ENCODE measurements at regions not wholly inside any gene's neighbourhood (a gene's known extent, or its start where the extent isn't known, plus 50 kb on each side); places are given as distances from the start of the nearest gene placed in this dataset.

DNA sequence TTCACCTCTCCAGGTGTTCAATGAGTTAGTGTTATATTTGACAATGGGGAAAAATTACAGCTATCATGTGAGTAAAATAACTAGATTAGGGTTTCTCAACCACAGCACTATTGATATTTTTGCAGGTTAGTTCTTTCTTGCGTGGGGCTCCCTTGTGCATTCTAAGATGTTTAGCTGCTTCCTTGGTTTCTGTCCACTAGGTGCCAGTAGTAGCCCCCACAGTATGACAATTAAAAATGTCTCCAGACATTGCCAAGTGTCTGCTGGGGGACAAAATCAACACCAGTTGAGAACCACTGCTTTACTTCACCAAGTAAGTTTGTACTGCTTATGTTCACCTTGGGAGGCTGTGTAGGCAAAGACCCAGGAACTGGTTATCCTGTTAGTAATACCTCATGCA lies 618.7 kb downstream of the EDEM1 start:
- DNase-seq (no peak), ATAC-seq (no peak)
- H3K27me3 Mint-ChIP-seq (ENCODE audit: low read depth): no peaks in the 10 kb centered on the region
- ChIA-PET POLR2A (no interaction called here), CTCF (no interaction called here)
- H3K4me1 Mint-ChIP-seq (ENCODE audit: low read depth): no peaks in the 10 kb centered on the region
- H3K9me3 Mint-ChIP-seq (ENCODE audit: insufficient read depth): no peaks in the 10 kb centered on the region
- H3K27ac Mint-ChIP-seq: no peak overlapping the region
- H3K4me3 Mint-ChIP-seq: no peak overlapping the region
- H3K36me3 Mint-ChIP-seq (ENCODE audit: low read depth): no peaks in the 10 kb centered on the region

DNA sequence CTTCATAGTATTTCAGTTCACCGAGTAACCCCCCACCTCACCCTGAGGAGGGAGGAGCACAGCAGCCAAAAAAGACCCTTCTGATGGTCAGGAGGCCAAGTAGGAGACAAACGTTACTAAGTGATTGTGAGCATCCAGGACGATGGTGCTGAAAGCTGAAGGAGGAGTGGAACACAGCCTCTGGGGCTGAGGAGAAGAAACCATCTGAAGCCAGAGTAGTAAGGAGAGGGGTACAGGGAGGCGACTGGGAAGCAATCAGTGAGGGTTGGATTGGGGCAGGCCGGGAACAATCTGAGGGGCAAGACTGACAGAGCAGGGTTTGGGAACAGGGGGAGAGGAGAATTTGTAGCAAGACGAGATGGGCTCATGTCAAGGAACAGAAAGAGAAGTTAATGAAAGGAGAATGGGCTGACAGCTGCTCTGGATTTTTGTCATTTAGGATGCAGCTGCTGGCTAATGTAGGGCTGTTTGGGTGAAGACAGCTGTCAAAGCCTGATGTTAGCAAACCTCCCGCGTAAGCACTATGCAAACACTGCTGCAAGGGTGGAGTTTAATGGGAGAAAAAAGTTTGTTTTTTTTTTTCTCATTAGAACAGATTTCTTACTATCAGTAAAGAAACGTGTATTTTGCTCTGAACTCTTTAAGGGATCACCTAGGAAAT lies 622.2 kb downstream of the EDEM1 start:
- H3K4me3 Mint-ChIP-seq: no peak overlapping the region
- no peak for ATAC-seq
- H3K27ac Mint-ChIP-seq: no peak overlapping the region
- ChIA-PET CTCF (no interaction called here), POLR2A (no interaction called here)
- H3K9me3 Mint-ChIP-seq (ENCODE audit: insufficient read depth): no peaks in the 10 kb centered on the region
- H3K27me3 Mint-ChIP-seq (ENCODE audit: low read depth): no peaks in the 10 kb centered on the region
- H3K36me3 Mint-ChIP-seq (ENCODE audit: low read depth): no peaks in the 10 kb centered on the region
- DNase-seq: no peak
- no peaks in the 10 kb centered on the region for H3K4me1 Mint-ChIP-seq (ENCODE audit: low read depth)

DNA sequence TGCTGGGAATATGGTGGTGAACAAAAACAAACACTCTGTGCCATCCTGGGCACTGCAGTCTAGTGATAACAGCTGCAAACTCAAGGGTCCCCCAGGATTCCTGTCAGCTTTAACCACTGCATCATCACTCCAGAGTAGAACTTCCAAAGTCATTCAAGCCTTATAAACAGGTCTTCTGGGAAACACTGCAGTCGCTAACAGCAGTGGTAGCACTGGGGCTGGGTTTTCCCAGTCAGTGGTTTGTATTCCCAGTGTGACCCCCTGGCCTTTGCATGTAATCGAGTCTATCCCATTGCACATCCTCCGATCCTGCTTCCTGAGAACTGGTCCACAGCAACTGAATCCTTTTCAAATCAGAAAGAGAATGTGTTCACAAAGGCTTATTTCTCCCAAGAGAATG lies 623.5 kb downstream of the EDEM1 start:
- POLR2A ChIA-PET: no interaction called here
- Mint-ChIP-seq H3K4me3 (no peak overlapping the region), H3K36me3 (ENCODE audit: low read depth) (no peaks in the 10 kb centered on the region), H3K4me1 (ENCODE audit: low read depth) (no peaks in the 10 kb centered on the region), H3K27me3 (ENCODE audit: low read depth) (no peaks in the 10 kb centered on the region), H3K9me3 (ENCODE audit: insufficient read depth) (no peaks in the 10 kb centered on the region), H3K27ac (no peak overlapping the region)
- no peak for DNase-seq
- CTCF ChIA-PET: no interaction called here
- ATAC-seq: no peak

DNA sequence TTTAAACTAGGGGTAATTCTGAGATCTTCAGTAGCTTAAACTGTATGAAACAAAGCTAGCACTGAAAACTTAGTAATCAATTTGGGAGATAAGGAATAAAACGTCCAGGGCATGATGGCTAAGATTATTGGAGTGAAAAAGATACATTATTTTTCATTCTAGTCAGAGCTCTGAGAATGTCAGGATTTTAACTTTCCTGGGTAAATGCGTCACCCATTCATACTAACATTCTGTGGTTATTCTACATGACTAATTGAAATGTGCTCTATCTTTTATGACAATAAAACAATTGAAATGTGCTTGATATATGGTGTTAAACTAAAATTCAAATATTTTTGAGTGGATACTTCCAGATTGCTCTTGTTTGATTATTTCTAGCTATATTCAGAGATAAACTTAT lies 626.0 kb downstream of the EDEM1 start:
- CTCF ChIA-PET: no interaction called here
- Mint-ChIP-seq H3K4me3 (no peak overlapping the region), H3K9me3 (ENCODE audit: insufficient read depth) (no peaks in the 10 kb centered on the region), H3K27ac (no peak overlapping the region), H3K27me3 (ENCODE audit: low read depth) (no peaks in the 10 kb centered on the region), H3K36me3 (ENCODE audit: low read depth) (no peaks in the 10 kb centered on the region), H3K4me1 (ENCODE audit: low read depth) (no peaks in the 10 kb centered on the region)
- POLR2A ChIA-PET: no interaction called here
- no peak for ATAC-seq
- no peak for DNase-seq

DNA sequence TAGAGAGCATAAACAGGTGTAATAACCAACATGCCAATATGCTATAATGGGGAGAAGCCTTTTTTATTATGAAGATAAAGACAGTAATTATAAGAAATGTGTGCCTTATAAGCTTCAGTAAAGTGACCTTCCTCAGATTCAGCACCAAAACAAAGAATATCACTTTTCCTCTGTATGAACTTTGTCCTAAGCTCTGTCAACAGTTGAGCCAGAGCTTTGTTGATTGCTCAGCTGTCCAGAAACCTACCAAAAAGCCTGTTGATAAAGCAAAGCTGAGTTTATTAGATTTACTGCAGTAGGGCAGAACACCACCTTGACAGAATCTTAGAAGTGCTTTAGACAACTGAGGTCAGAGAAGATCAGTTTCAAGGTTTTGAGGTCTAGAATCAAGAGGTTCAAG lies 635.3 kb downstream of the EDEM1 start:
- no peaks in the 10 kb centered on the region for H3K36me3 Mint-ChIP-seq (ENCODE audit: low read depth)
- H3K27ac Mint-ChIP-seq: no peak overlapping the region
- ChIA-PET CTCF (no interaction called here), POLR2A (no interaction called here)
- no peaks in the 10 kb centered on the region for H3K27me3 Mint-ChIP-seq (ENCODE audit: low read depth)
- DNase-seq: no peak
- H3K9me3 Mint-ChIP-seq (ENCODE audit: insufficient read depth): no peaks in the 10 kb centered on the region
- no peak overlapping the region for H3K4me3 Mint-ChIP-seq
- ATAC-seq: no peak
- H3K4me1 Mint-ChIP-seq (ENCODE audit: low read depth): no peaks in the 10 kb centered on the region

DNA sequence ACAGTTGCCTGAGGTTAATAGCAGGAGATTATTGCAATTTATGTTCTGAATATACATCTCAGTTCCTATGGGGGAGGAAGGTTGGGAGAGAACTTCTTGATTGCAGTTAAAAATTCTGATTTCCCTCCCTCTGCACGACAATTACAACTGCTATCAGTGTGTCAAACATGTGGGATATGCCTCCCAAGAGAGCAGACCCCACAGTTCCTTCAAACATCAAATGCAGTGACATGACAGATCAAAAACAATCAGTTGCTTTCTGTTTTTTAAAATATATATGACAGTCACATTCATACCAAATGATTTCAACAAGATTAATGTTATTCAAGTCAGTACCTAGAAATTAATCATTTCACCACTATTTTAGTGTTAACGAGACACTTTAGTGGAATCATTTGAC lies 639.0 kb downstream of the EDEM1 start:
- Mint-ChIP-seq H3K27ac (no peak overlapping the region), H3K27me3 (ENCODE audit: low read depth) (no peaks in the 10 kb centered on the region), H3K36me3 (ENCODE audit: low read depth) (no peaks in the 10 kb centered on the region), H3K4me3 (no peak overlapping the region), H3K4me1 (ENCODE audit: low read depth) (no peaks in the 10 kb centered on the region), H3K9me3 (ENCODE audit: insufficient read depth) (no peaks in the 10 kb centered on the region)
- POLR2A ChIA-PET: no interaction called here
- DNase-seq (no peak), ATAC-seq (no peak)
- CTCF ChIA-PET: no interaction called here

DNA sequence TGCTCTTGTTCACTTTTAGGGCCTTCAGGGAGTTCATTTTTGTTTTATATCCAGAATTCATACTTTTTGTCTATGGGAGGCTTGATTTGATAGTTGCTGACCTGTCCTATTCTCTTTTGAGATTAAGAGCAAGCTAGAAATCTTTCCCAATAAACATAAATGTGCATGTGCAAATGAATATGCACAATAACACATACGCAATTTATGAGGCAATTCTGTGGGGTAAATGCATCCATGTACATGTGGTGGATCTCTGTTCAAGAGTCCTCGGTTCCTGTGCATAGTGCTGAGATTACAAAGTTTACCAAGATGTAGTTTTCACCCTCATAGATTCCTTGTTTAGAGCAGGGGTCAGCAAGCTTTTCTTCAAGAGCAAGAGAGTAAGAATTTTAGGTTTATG lies 640.7 kb downstream of the EDEM1 start:
- ATAC-seq (no peak), DNase-seq (no peak)
- Mint-ChIP-seq H3K27me3 (ENCODE audit: low read depth) (no peaks in the 10 kb centered on the region), H3K4me1 (ENCODE audit: low read depth) (no peaks in the 10 kb centered on the region), H3K9me3 (ENCODE audit: insufficient read depth) (no peaks in the 10 kb centered on the region), H3K36me3 (ENCODE audit: low read depth) (no peaks in the 10 kb centered on the region), H3K4me3 (no peak overlapping the region), H3K27ac (no peak overlapping the region)
- POLR2A ChIA-PET: no interaction called here
- CTCF ChIA-PET: no interaction called here

DNA sequence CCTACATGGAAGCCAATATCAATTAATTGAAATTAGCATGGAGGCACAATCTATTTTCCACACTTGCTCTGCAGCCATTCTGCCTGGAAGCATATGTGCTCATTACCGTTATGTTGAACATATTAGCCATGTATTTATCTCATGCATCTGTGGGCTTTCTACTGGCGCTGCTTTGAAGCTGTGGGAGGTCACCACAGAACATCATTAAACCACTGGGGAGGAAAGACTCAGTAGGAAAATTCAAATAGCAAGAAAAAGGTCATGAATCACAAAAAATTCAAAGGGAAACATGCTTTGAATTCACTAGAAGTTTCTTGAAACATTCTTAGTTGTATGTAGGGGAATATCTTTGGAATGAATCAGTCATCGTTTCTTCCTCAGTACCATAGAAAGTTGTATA lies 652.5 kb downstream of the EDEM1 start:
- Mint-ChIP-seq H3K4me1 (ENCODE audit: low read depth) (no peaks in the 10 kb centered on the region), H3K36me3 (ENCODE audit: low read depth) (no peaks in the 10 kb centered on the region), H3K4me3 (no peak overlapping the region), H3K9me3 (ENCODE audit: insufficient read depth) (no peaks in the 10 kb centered on the region), H3K27me3 (ENCODE audit: low read depth) (no peaks in the 10 kb centered on the region), H3K27ac (no peak overlapping the region)
- ChIA-PET POLR2A (no interaction called here), CTCF (no interaction called here)
- no peak for DNase-seq
- no peak for ATAC-seq

DNA sequence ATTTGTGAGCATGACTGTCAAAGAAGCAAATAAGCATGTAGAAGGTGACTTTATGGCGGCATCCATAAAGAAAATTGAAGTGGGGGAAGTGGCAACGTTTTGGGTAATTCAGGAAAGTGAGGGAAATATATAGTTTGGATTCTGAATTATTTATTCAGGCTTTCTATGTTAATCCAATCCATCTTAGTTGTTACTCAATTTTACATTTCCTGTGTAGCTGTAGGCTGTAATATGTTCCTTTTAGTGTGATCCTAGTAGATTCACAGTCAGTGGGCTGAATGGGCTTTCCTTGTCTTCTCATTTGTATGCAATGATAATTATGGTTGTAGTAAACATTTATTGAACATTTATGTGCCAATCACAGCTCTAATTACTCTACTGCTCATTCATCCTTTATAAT lies 654.1 kb downstream of the EDEM1 start:
- Mint-ChIP-seq H3K27me3 (ENCODE audit: low read depth) (no peaks in the 10 kb centered on the region), H3K9me3 (ENCODE audit: insufficient read depth) (no peaks in the 10 kb centered on the region), H3K4me1 (ENCODE audit: low read depth) (no peaks in the 10 kb centered on the region), H3K36me3 (ENCODE audit: low read depth) (no peaks in the 10 kb centered on the region), H3K27ac (no peak overlapping the region), H3K4me3 (no peak overlapping the region)
- DNase-seq: no peak
- no peak for ATAC-seq
- ChIA-PET CTCF (no interaction called here), POLR2A (no interaction called here)

DNA sequence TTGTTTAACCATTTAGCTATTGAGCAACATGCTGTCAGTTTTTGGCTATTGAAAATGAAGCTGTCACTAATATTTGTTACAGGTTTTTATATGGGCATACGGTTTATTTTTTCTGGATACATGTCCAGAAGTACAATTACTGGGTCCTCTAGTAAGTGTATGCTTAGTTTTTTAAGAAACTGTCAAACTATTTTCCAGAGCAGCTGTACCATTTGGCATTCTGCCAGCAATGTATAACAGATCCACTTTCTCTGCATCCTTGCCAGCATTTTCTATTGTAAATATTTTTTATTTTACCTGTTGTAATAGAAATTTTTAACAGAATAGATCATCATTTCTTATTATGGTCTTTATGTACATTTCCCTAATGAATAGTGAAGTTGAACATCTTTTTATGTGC lies 658.8 kb downstream of the EDEM1 start:
- H3K4me1 Mint-ChIP-seq (ENCODE audit: low read depth): no peaks in the 10 kb centered on the region
- H3K27ac Mint-ChIP-seq: no peak overlapping the region
- no peaks in the 10 kb centered on the region for H3K27me3 Mint-ChIP-seq (ENCODE audit: low read depth)
- H3K36me3 Mint-ChIP-seq (ENCODE audit: low read depth): no peaks in the 10 kb centered on the region
- DNase-seq: no peak
- H3K4me3 Mint-ChIP-seq: no peak overlapping the region
- ChIA-PET POLR2A (no interaction called here), CTCF (no interaction called here)
- H3K9me3 Mint-ChIP-seq (ENCODE audit: insufficient read depth): no peaks in the 10 kb centered on the region
- ATAC-seq: no peak

DNA sequence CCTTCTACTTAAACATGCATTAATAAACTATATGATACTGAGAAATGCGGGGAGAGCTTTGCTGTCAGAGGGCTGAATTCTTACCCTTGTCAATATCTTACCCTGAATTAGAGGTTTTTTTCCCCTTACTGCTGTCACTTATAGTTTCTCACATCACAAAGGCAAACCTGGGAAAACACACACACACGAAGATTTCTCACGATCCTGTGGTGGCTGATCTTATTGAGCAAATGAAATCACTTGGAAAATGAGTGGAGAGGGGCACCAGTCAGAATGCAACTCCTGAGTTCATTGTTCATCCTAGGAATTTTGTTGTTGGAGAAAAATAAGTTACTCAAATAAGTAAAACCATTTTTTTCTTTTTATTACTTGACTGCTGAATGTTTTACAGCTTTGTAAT lies 673.6 kb downstream of the EDEM1 start:
- Mint-ChIP-seq H3K4me1 (ENCODE audit: low read depth) (no peaks in the 10 kb centered on the region), H3K9me3 (ENCODE audit: insufficient read depth) (no peaks in the 10 kb centered on the region), H3K27me3 (ENCODE audit: low read depth) (no peaks in the 10 kb centered on the region), H3K4me3 (no peak overlapping the region), H3K36me3 (ENCODE audit: low read depth) (no peaks in the 10 kb centered on the region), H3K27ac (no peak overlapping the region)
- DNase-seq (no peak), ATAC-seq (no peak)
- POLR2A ChIA-PET: no interaction called here
- CTCF ChIA-PET: no interaction called here

DNA sequence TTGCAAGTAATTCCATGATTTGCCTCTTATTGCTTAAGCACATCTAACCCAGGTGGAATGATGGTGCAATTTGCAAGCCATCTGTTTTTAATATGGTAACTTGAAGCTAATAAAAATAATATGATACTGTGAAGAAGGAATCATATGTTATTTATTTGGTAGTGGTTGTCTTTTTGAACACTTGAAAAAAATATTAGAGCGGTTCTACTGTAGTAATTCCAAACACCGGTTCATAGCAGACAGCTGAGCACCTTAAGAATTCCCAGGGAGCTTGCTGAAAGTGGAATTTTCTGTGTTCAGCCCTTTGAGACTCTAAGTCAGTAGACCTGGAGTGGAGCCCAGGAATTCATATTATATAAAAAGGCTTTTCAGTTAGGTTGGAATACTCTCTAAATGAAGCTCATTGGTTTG lies 687.4 kb downstream of the EDEM1 start:
- H3K27me3 Mint-ChIP-seq (ENCODE audit: low read depth): no peaks in the 10 kb centered on the region
- H3K4me3 Mint-ChIP-seq: no peak overlapping the region
- H3K36me3 Mint-ChIP-seq (ENCODE audit: low read depth): no peaks in the 10 kb centered on the region
- ATAC-seq (no peak), DNase-seq (no peak)
- no peak overlapping the region for H3K27ac Mint-ChIP-seq
- no peaks in the 10 kb centered on the region for H3K4me1 Mint-ChIP-seq (ENCODE audit: low read depth)
- peaks cover 8% of the 10 kb centered on the region for H3K9me3 Mint-ChIP-seq (ENCODE audit: insufficient read depth)
- ChIA-PET POLR2A (no interaction called here), CTCF (no interaction called here)

DNA sequence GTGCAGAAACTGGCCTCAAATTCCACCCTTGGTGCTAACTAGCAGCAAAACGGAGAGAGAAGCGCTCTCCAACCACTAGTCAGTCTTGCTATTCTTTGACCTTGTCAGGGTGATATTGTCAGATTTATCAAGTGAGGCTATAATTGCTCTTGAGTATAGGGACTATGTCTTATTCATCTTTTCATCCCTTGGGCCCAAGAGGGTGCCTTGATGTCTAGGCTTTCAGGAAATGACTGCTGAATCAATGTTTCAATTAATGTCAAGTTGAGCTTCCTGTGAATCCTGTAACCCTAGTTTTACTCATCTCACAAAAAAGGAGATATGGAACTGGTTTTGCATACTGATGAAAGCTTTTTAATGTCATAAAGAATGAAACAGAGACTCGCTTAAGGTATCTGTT lies 701.3 kb downstream of the EDEM1 start:
- Mint-ChIP-seq H3K9me3 (ENCODE audit: insufficient read depth) (no peaks in the 10 kb centered on the region), H3K27ac (no peak overlapping the region), H3K4me1 (ENCODE audit: low read depth) (no peaks in the 10 kb centered on the region), H3K27me3 (ENCODE audit: low read depth) (no peaks in the 10 kb centered on the region), H3K36me3 (ENCODE audit: low read depth) (no peaks in the 10 kb centered on the region), H3K4me3 (no peak overlapping the region)
- DNase-seq (no peak), ATAC-seq (no peak)
- ChIA-PET POLR2A (no interaction called here), CTCF (no interaction called here)
